ENCODE measurements at regions not wholly inside any gene's neighbourhood (a gene's known extent, or its start where the extent isn't known, plus 50 kb on each side); places are given as distances from the start of the nearest gene placed in this dataset.

- Mint-ChIP-seq H3K4me3 (no peak overlapping the region), H3K4me1 (ENCODE audit: low read depth) (peaks cover 12% of the 10 kb centered on the region)
- intact Hi-C loops (cut with micrococcal nuclease), result loop anchor here (5.0 kb wide), 3 partner anchors 141 to 1401 kb away; partner anchors contain the start of genes NIPBL and SPEF2
Measured at GRCh38 chr5:35476036-35476435, 141.6 kb upstream of the SPEF2 start.

DNA sequence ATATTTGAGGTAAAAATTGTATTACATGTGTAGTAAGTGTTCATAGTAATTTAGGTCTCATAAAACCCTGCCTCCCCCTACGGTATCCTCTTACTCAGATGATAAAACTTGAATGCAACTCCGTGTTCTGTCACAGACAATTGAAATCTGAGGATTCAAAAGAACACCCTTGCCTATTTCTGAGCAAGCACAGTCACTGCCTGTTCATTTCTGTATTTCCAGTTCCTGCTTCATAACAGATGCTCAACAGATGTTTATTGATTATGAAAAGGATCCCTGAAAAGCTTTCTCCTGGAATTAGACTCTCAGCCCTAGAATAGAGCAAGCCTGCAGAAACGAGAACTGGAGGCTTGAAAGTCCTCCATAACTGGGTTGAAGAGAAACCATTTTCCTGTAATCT is 144.1 kb upstream of the SPEF2 start:
- H3K27me3 Mint-ChIP-seq (ENCODE audit: insufficient read depth), result no peaks in the 10 kb centered on the region
- peaks cover 6% of the 10 kb centered on the region for H3K4me1 Mint-ChIP-seq (ENCODE audit: low read depth)

More at GRCh38 chr5:35476036-35476435, 141.6 kb upstream of the SPEF2 start:
- DNase-seq (ENCODE audit: low spot score), result no peak
- H3K27me3 Mint-ChIP-seq (ENCODE audit: insufficient read depth), result no peaks in the 10 kb centered on the region
- H3K36me3 Mint-ChIP-seq (ENCODE audit: low read depth), result peaks cover 8% of the 10 kb centered on the region
- peaks cover 14% of the 10 kb centered on the region for H3K9me3 Mint-ChIP-seq
- H3K27ac Mint-ChIP-seq, result no peak overlapping the region

GRCh38 chr5:35470866-35471265 is 146.8 kb upstream of the SPEF2 start:
- Mint-ChIP-seq H3K4me1 (ENCODE audit: low read depth) (peaks cover 6% of the 10 kb centered on the region), H3K9me3 (no peaks in the 10 kb centered on the region), H3K4me3 (no peak overlapping the region), H3K27ac (no peak overlapping the region), H3K27me3 (ENCODE audit: insufficient read depth) (no peaks in the 10 kb centered on the region), H3K36me3 (ENCODE audit: low read depth) (no peaks in the 10 kb centered on the region)
- no peak for DNase-seq (ENCODE audit: low spot score)
- intact Hi-C loops (cut with micrococcal nuclease), result no loop called here

More for the DNA sequence above, 144.1 kb upstream of the SPEF2 start:
- intact Hi-C loops (cut with micrococcal nuclease), result no loop called here
- no peak overlapping the region for H3K27ac Mint-ChIP-seq
- peaks cover 1% of the 10 kb centered on the region for H3K36me3 Mint-ChIP-seq (ENCODE audit: low read depth)
- H3K4me3 Mint-ChIP-seq, result no peak overlapping the region
- no peak for DNase-seq (ENCODE audit: low spot score)
- H3K9me3 Mint-ChIP-seq, result peaks cover 4% of the 10 kb centered on the region

DNA sequence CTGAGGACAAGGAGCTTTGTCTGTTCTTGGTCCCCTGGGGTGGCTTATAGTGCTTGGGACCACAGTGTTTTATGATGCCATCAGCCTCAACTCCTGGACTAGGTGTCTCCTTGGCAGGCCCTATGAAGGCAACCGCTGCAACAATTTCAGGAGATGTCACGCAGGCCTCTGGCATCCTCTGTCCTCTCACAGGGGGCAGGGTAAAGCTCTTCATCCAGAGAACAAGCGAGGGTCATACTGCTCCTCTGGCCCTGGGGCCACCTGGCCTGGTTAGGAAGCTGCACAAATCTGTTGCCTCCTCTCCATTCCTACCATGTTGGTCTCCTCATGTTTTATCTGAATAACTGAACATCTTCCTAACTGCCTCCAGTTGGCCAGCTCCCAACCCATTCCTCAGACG is 148.9 kb upstream of the SPEF2 start:
- DNase-seq (ENCODE audit: low spot score), result no peak
- Mint-ChIP-seq H3K9me3 (no peaks in the 10 kb centered on the region), H3K27me3 (ENCODE audit: insufficient read depth) (peaks cover 2% of the 10 kb centered on the region), H3K4me1 (ENCODE audit: low read depth) (peaks cover 6% of the 10 kb centered on the region), H3K36me3 (ENCODE audit: low read depth) (no peaks in the 10 kb centered on the region), H3K4me3 (no peak overlapping the region), H3K27ac (no peak overlapping the region)
- intact Hi-C loops (cut with micrococcal nuclease), result no loop called here

DNA sequence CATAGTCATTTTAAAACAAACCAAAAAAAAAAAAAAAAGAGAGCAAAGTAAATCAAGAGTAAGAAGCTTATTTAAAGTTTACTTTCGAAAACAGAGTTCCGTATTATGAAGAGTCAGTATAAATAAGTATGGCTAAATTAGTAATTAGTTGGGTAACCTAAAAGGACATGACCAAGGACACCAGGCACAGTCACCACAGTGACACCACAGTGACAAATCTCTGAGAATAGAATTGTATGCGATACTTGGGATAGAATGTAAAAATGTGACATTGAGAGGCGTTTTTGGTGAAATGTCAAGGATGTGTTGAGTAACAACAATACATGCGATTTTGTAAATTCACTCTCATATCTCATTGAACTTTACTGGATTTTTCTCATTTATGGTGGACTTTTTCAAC is 150.9 kb upstream of the SPEF2 start:
- intact Hi-C loops (cut with micrococcal nuclease), result no loop called here

DNA sequence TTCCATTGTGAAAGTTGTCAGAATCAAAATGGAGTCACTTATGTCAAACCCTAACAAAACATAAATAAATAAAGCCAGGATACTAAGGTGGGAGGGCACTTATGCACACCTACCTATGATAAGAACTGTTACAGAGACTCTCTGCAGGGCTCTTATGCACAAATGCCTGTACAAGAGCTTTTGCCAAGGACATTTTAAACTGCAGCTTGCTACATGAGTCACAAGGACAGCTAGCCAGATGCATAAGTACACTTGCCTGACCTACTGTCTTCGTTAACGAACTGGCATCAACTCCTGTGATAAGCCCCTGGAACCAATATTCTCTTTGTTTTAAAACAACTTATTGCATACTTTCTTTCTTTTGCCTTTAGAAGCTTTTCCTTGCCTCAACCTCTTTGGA is 152.9 kb upstream of the SPEF2 start:
- DNase-seq (ENCODE audit: low spot score), result no peak
- H3K9me3 Mint-ChIP-seq, result no peaks in the 10 kb centered on the region
- no peak overlapping the region for H3K27ac Mint-ChIP-seq
- H3K36me3 Mint-ChIP-seq (ENCODE audit: low read depth), result no peaks in the 10 kb centered on the region
- intact Hi-C loops (cut with micrococcal nuclease), result no loop called here
- H3K4me1 Mint-ChIP-seq (ENCODE audit: low read depth), result no peaks in the 10 kb centered on the region
- H3K4me3 Mint-ChIP-seq, result no peak overlapping the region
- peaks cover 6% of the 10 kb centered on the region for H3K27me3 Mint-ChIP-seq (ENCODE audit: insufficient read depth)

More for the DNA sequence above, 150.9 kb upstream of the SPEF2 start:
- H3K4me1 Mint-ChIP-seq (ENCODE audit: low read depth), result peaks cover 6% of the 10 kb centered on the region
- H3K4me3 Mint-ChIP-seq, result no peak overlapping the region
- H3K27ac Mint-ChIP-seq, result no peak overlapping the region
- no peaks in the 10 kb centered on the region for H3K9me3 Mint-ChIP-seq
- no peak for DNase-seq (ENCODE audit: low spot score)
- H3K36me3 Mint-ChIP-seq (ENCODE audit: low read depth), result no peaks in the 10 kb centered on the region
- H3K27me3 Mint-ChIP-seq (ENCODE audit: insufficient read depth), result peaks cover 6% of the 10 kb centered on the region

- no peak overlapping the region for H3K27ac Mint-ChIP-seq
- H3K9me3 Mint-ChIP-seq, result no peaks in the 10 kb centered on the region
- intact Hi-C loops (cut with micrococcal nuclease), result no loop called here
- H3K4me1 Mint-ChIP-seq (ENCODE audit: low read depth), result no peaks in the 10 kb centered on the region
- no peak for DNase-seq (ENCODE audit: low spot score)
- H3K27me3 Mint-ChIP-seq (ENCODE audit: insufficient read depth), result peaks cover 8% of the 10 kb centered on the region
- no peaks in the 10 kb centered on the region for H3K36me3 Mint-ChIP-seq (ENCODE audit: low read depth)
- no peak overlapping the region for H3K4me3 Mint-ChIP-seq
Measured at GRCh38 chr5:35461530-35461929, 156.1 kb upstream of the SPEF2 start.

- Mint-ChIP-seq H3K36me3 (ENCODE audit: low read depth) (no peaks in the 10 kb centered on the region), H3K27ac (no peak overlapping the region), H3K4me1 (ENCODE audit: low read depth) (no peaks in the 10 kb centered on the region), H3K9me3 (no peaks in the 10 kb centered on the region), H3K4me3 (no peak overlapping the region), H3K27me3 (ENCODE audit: insufficient read depth) (peaks cover 6% of the 10 kb centered on the region)
- intact Hi-C loops (cut with micrococcal nuclease), result no loop called here
- DNase-seq (ENCODE audit: low spot score), result no peak
Measured at GRCh38 chr5:35458824-35459207, 158.8 kb upstream of the SPEF2 start.

- Mint-ChIP-seq H3K27ac (no peak overlapping the region), H3K27me3 (ENCODE audit: insufficient read depth) (peaks cover 5% of the 10 kb centered on the region), H3K36me3 (ENCODE audit: low read depth) (no peaks in the 10 kb centered on the region), H3K9me3 (no peaks in the 10 kb centered on the region), H3K4me3 (no peak overlapping the region), H3K4me1 (ENCODE audit: low read depth) (no peaks in the 10 kb centered on the region)
- intact Hi-C loops (cut with micrococcal nuclease), result no loop called here
- no peak for DNase-seq (ENCODE audit: low spot score)
Measured at GRCh38 chr5:35457912-35458823, 159.5 kb upstream of the SPEF2 start.

GRCh38 chr5:35456506-35456905 is 161.2 kb upstream of the SPEF2 start:
- intact Hi-C loops (cut with micrococcal nuclease), result no loop called here
- H3K27me3 Mint-ChIP-seq (ENCODE audit: insufficient read depth), result peaks cover 2% of the 10 kb centered on the region
- no peaks in the 10 kb centered on the region for H3K9me3 Mint-ChIP-seq
- DNase-seq (ENCODE audit: low spot score), result no peak
- no peaks in the 10 kb centered on the region for H3K36me3 Mint-ChIP-seq (ENCODE audit: low read depth)
- no peaks in the 10 kb centered on the region for H3K4me1 Mint-ChIP-seq (ENCODE audit: low read depth)
- H3K4me3 Mint-ChIP-seq, result no peak overlapping the region
- no peak overlapping the region for H3K27ac Mint-ChIP-seq

GRCh38 chr5:35454011-35454525 is 163.6 kb upstream of the SPEF2 start:
- Mint-ChIP-seq H3K27me3 (ENCODE audit: insufficient read depth) (peaks cover 6% of the 10 kb centered on the region), H3K36me3 (ENCODE audit: low read depth) (no peaks in the 10 kb centered on the region), H3K27ac (no peak overlapping the region), H3K4me1 (ENCODE audit: low read depth) (no peaks in the 10 kb centered on the region), H3K4me3 (no peak overlapping the region), H3K9me3 (peaks cover 3% of the 10 kb centered on the region)
- intact Hi-C loops (cut with micrococcal nuclease), result no loop called here
- DNase-seq (ENCODE audit: low spot score), result no peak

- Mint-ChIP-seq H3K27ac (no peak overlapping the region), H3K4me1 (ENCODE audit: low read depth) (no peaks in the 10 kb centered on the region), H3K36me3 (ENCODE audit: low read depth) (no peaks in the 10 kb centered on the region), H3K9me3 (no peaks in the 10 kb centered on the region), H3K4me3 (no peak overlapping the region), H3K27me3 (ENCODE audit: insufficient read depth) (peaks cover 16% of the 10 kb centered on the region)
- intact Hi-C loops (cut with micrococcal nuclease), result no loop called here
- no peak for DNase-seq (ENCODE audit: low spot score)
Measured at GRCh38 chr5:35443803-35444595, 173.7 kb upstream of the SPEF2 start.
